IMR-90 (cell line): ENCODE measurements at regions not wholly inside any gene's neighbourhood (a gene's known extent, or its start where the extent isn't known, plus 50 kb on each side); places are given as distances from the start of the nearest gene placed in this dataset.

Experiments
- ATAC-seq: fragments of 200-7000 bp; cut with Tn5 transposase; 2 replicates; pipeline ENCODE4 v1.9.1; 2020; ENCODE audit warnings: low read depth, mild to moderate bottlenecking, moderate library complexity
- BruUV-seq: library from RNA; stranded (reverse); fragments of 400-500 nt; replicated peaks from 2 replicates; lab custom pipeline; 2021; lab: Mats Ljungman, UMichigan
- CTCF ChIA-PET: fragments of 300-600 bp; formaldehyde crosslinking; extraction: SDS; loops from one replicate; lab custom pipeline; 2021; ENCODE audit warnings: antibody characterized with exemption; lab: Yijun Ruan, JAX
- POLR2A ChIA-PET: fragments of 300-600 bp; sonication (Branson Sonifier 250); formaldehyde crosslinking; loops from one replicate; lab custom pipeline; 2022; ENCODE audit warnings: antibody characterized with exemption; ENCODE audit not compliant: unreplicated experiment; lab: Charles Lee
- DNase-seq: peaks from one replicate; pipeline ENCODE4 v3.0.0; 2013
- H2AFZ ChIP-seq: replicated peaks from 2 replicates; pipeline ENCODE3; 2013; ENCODE audit warnings: low read length, mild to moderate bottlenecking; ENCODE audit not compliant: poor library complexity
- H2AK5ac ChIP-seq: 2 replicates; pipeline ENCODE4 v1.6.1; 2013; ENCODE audit warnings: low read depth, low read length, inconsistent platforms
- H2AK9ac ChIP-seq: replicated peaks from 2 replicates; pipeline ENCODE3; 2013; ENCODE audit warnings: mild to moderate bottlenecking, low read depth, low read length, moderate library complexity; ENCODE audit not compliant: poor library complexity
- H2BK120ac ChIP-seq: 2 replicates; pipeline ENCODE4 v1.6.1; 2013; ENCODE audit warnings: low read depth, low read length, inconsistent platforms
- H2BK15ac ChIP-seq: 3 replicates; pipeline ENCODE4 v1.6.1; 2013; ENCODE audit warnings: low read depth, low read length, inconsistent platforms
- H2BK20ac ChIP-seq: 2 replicates; pipeline ENCODE4 v1.6.1; 2013; ENCODE audit warnings: low read depth, mild to moderate bottlenecking, inconsistent platforms, low read length, moderate library complexity
- H2BK5ac ChIP-seq: 2 replicates; pipeline ENCODE4 v1.6.1; 2013; ENCODE audit warnings: mild to moderate bottlenecking, low read depth, low read length, inconsistent platforms; ENCODE audit not compliant: poor library complexity, severe bottlenecking
- H3K14ac ChIP-seq: replicated peaks from 2 replicates; pipeline ENCODE4 v1.6.1; 2013; ENCODE audit warnings: low read depth, low read length, inconsistent platforms
- H3K18ac ChIP-seq: 2 replicates; pipeline ENCODE4 v1.6.1; 2013; ENCODE audit warnings: low read depth, low read length, control low read depth
- H3K23ac ChIP-seq: 2 replicates; pipeline ENCODE4 v1.6.1; 2013; ENCODE audit warnings: low read depth, low read length, inconsistent platforms
- H3K27ac ChIP-seq: 2 replicates; pipeline ENCODE4 v1.5.1; 2013; ENCODE audit warnings: mild to moderate bottlenecking, control low read depth, low read length; ENCODE audit not compliant: insufficient read depth
- H3K27me3 ChIP-seq: 2 replicates; pipeline ENCODE4 v1.6.1; 2013; ENCODE audit warnings: low read length; ENCODE audit not compliant: control insufficient read depth, insufficient read depth
- H3K36me3 ChIP-seq: 2 replicates; pipeline ENCODE4 v1.6.1; 2013; ENCODE audit warnings: low read length, mixed read lengths; ENCODE audit not compliant: control insufficient read depth, insufficient read depth
- H3K4ac ChIP-seq: 2 replicates; pipeline ENCODE4 v1.6.1; 2013; ENCODE audit warnings: low read depth, low read length, inconsistent platforms
- H3K4me1 ChIP-seq: 2 replicates; pipeline ENCODE4 v1.6.1; 2013; ENCODE audit warnings: low read length, mixed read lengths; ENCODE audit not compliant: control insufficient read depth, insufficient read depth
- H3K4me2 ChIP-seq: 2 replicates; pipeline ENCODE4 v1.6.1; 2013; ENCODE audit warnings: low read depth, mild to moderate bottlenecking, control low read depth, low read length, moderate library complexity
- H3K4me3 ChIP-seq: 2 replicates; pipeline ENCODE4 v1.5.1; 2013; ENCODE audit warnings: low read depth, mild to moderate bottlenecking, control low read depth, low read length, moderate library complexity; ENCODE audit not compliant: insufficient read depth
- H3K56ac ChIP-seq: 2 replicates; pipeline ENCODE4 v1.6.1; 2013; ENCODE audit warnings: low read length, inconsistent platforms; ENCODE audit not compliant: insufficient read depth; ENCODE audit errors: extremely low read depth
- H3K79me1 ChIP-seq, 2 experiments: 2 replicates each; pipeline ENCODE4 v1.6.1; 2013; ENCODE audit warnings: low read length in 2 of 2, inconsistent platforms in 1 of 2, low read depth in 1 of 2
- H3K9ac ChIP-seq: 2 replicates; pipeline ENCODE4 v1.6.1; 2013; ENCODE audit warnings: low read depth, low read length, control low read depth
- H3K9me1 ChIP-seq: 2 replicates; pipeline ENCODE4 v1.6.1; 2013; ENCODE audit warnings: low read length, inconsistent platforms; ENCODE audit not compliant: insufficient read depth
- H3K9me3 ChIP-seq: 2 replicates; pipeline ENCODE4 v1.6.1; 2013; ENCODE audit warnings: low read length; ENCODE audit not compliant: control insufficient read depth, insufficient read depth
- H4K20me1 ChIP-seq: 2 replicates; pipeline ENCODE4 v1.6.1; 2013; ENCODE audit warnings: low read length, inconsistent platforms; ENCODE audit not compliant: insufficient read depth
- H4K5ac ChIP-seq: 2 replicates; pipeline ENCODE4 v1.6.1; 2013; ENCODE audit warnings: mild to moderate bottlenecking, low read depth, low read length, control low read depth
- H4K8ac ChIP-seq, 2 experiments: 2 replicates each; pipeline ENCODE4 v1.6.1; 2013; ENCODE audit warnings: low read depth in 2 of 2, low read length in 2 of 2, control low read depth in 1 of 2, inconsistent platforms in 1 of 2
- H4K91ac ChIP-seq: 2 replicates; pipeline ENCODE4 v1.6.1; 2013; ENCODE audit warnings: low read depth, low read length, inconsistent platforms; ENCODE audit not compliant: insufficient read depth
- BHLHE40 ChIP-seq: fragments of 150-350 bp; IDR thresholded peaks from 2 replicates; pipeline ENCODE4 v1.6.1; 2016; ENCODE audit warnings: mild to moderate bottlenecking, low read depth, low read length
- CEBPB ChIP-seq: IDR thresholded peaks from 2 replicates; pipeline ENCODE4 v1.6.1; 2012; ENCODE audit warnings: low read depth, low read length, improper control_type of control experiment
- CHD1 ChIP-seq: IDR thresholded peaks from 2 replicates; pipeline ENCODE4 v1.6.1; 2012; ENCODE audit warnings: low read depth, low read length, improper control_type of control experiment
- FOS ChIP-seq: fragments of 150-350 bp; IDR thresholded peaks from 2 replicates; pipeline ENCODE4 v1.6.1; 2016; ENCODE audit warnings: low read depth, low read length
- MAFK ChIP-seq: IDR thresholded peaks from 2 replicates; pipeline ENCODE4 v1.6.1; 2012; ENCODE audit warnings: low read depth, low read length, improper control_type of control experiment
- MAZ ChIP-seq: IDR thresholded peaks from 2 replicates; pipeline ENCODE4 v1.6.1; 2012; ENCODE audit warnings: low read depth, mild to moderate bottlenecking, low read length, improper control_type of control experiment, moderate library complexity, borderline replicate concordance
- MXI1 ChIP-seq: IDR thresholded peaks from 2 replicates; pipeline ENCODE4 v1.6.1; 2012; ENCODE audit warnings: low read depth, mild to moderate bottlenecking, low read length, moderate library complexity, borderline replicate concordance
- NFE2L2 ChIP-seq: fragments of 150-350 bp; IDR thresholded peaks from 2 replicates; pipeline ENCODE4 v1.6.1; 2016; ENCODE audit warnings: low read depth, mild to moderate bottlenecking, low read length
- POLR2A ChIP-seq: IDR thresholded peaks from 2 replicates; pipeline ENCODE4 v1.6.1; 2012; ENCODE audit warnings: mild to moderate bottlenecking, low read depth, low read length
- RAD21 ChIP-seq: IDR thresholded peaks from 2 replicates; pipeline ENCODE4 v1.6.1; 2012; ENCODE audit warnings: low read length, improper control_type of control experiment
- RCOR1 ChIP-seq: IDR thresholded peaks from 2 replicates; pipeline ENCODE4 v1.6.1; 2012; ENCODE audit warnings: mild to moderate bottlenecking, low read length, improper control_type of control experiment; ENCODE audit not compliant: insufficient replicate concordance
- RFX5 ChIP-seq: IDR thresholded peaks from 2 replicates; pipeline ENCODE4 v1.8.0; 2012; ENCODE audit warnings: low read depth, mild to moderate bottlenecking, low read length, moderate library complexity
- SMC3 ChIP-seq: fragments of 150-350 bp; IDR thresholded peaks from 2 replicates; pipeline ENCODE4 v1.6.1; 2016; ENCODE audit warnings: low read depth, mild to moderate bottlenecking, antibody characterized with exemption, low read length, moderate library complexity
- WGBS, 2 experiments: methylation state at CpG; one replicate each; pipeline versions ENCODE4 v1.1.5 to v1.1.7; 2013; ENCODE audit warnings: missing lambda C conversion rate in 2 of 2; ENCODE audit not compliant: insufficient read length in 1 of 2; ENCODE audit errors: extremely low coverage in 2 of 2; 5-methylcytosine and 5-hydroxymethylcytosine counted together
- dilution Hi-C: fragments of 300-500 bp; cut with HindIII; formaldehyde crosslinking; loops from one replicate; pipeline ENCODE4 v1.14.3; 2018; ENCODE audit warnings: low sequenced_read_pairs; ENCODE audit not compliant: unreplicated experiment
- in situ Hi-C: fragments of 300-500 bp; cut with MboI; formaldehyde crosslinking; loops from 3 replicates; pipeline ENCODE4 v1.14.3; 2019; ENCODE audit warnings: low sequenced_read_pairs, inconsistent platforms, mixed read lengths
- intact Hi-C: fragments of 100-400 bp; cut with micrococcal nuclease; formaldehyde crosslinking; loops from 2 replicates; pipeline ENCODE4 v1.10.0; 2022
- TF ChIP-seq, protein P1 (sequence below): fragments of 150-350 bp; IDR thresholded peaks from 2 replicates; pipeline ENCODE4 v1.6.1; 2016; ENCODE audit warnings: low read depth, mild to moderate bottlenecking, low read length, moderate library complexity, borderline replicate concordance
- TF ChIP-seq, protein P2 (sequence below): conservative IDR thresholded peaks from 2 replicates; pipeline ENCODE4 v1.5.1; 2012; ENCODE audit warnings: mild to moderate bottlenecking, low read depth, low read length, improper control_type of control experiment
- TF ChIP-seq, protein P3 (sequence below): fragments of 150-350 bp; IDR thresholded peaks from 2 replicates; pipeline ENCODE4 v1.6.1; 2017; ENCODE audit warnings: mild to moderate bottlenecking, antibody characterized with exemption, low read length, low read depth

DNA sequence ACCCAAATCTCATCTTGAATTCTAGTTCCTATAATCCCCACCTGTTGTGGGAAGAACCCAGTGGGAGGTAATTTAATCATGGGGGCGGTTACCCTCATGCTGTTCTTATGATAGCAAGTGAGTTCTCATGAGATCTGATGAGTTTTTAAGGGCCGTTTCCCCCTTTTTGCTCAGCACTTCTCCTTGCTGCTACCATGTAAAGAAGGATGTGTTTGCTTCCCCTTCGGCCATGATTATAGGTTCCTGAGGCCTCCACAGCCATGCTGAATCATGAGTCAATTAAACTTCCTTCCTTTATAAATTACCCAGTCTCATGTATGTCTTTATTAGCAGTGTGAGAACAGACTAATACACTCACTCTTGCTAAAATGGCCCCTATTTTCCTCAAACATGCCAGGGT, 374.7 kb downstream of the TUSC7 start:
- Histone ChIP-seq H2BK20ac (no peak overlapping the region), H3K14ac (no peak overlapping the region), H3K9me3 (no peaks in the 10 kb centered on the region), H2BK5ac (no peak overlapping the region), H3K4me2 (no peak overlapping the region), H3K4ac (no peak overlapping the region), H2AFZ (no peak overlapping the region), H2AK5ac (no peak overlapping the region), H3K36me3 (no peaks in the 10 kb centered on the region), H3K23ac (no peak overlapping the region), H4K5ac (no peak overlapping the region), H3K79me1 (no peaks in the 10 kb centered on the region), H4K8ac (no peak overlapping the region), H4K20me1 (no peaks in the 10 kb centered on the region), H3K56ac (no peak overlapping the region), H2BK120ac (no peak overlapping the region), H2AK9ac (no peak overlapping the region), H3K4me1 (no peaks in the 10 kb centered on the region), H3K9ac (no peak overlapping the region), H3K27me3 (no peaks in the 10 kb centered on the region), H3K4me3 (no peak overlapping the region), H2BK15ac (no peak overlapping the region), H4K91ac (no peak overlapping the region), H3K9me1 (no peaks in the 10 kb centered on the region), H3K27ac (no peak overlapping the region), H3K18ac (no peak overlapping the region)
- CTCF ChIA-PET, result no interaction called here
- BruUV-seq, result no TSS peak
- in situ Hi-C loops (no loop called here), intact Hi-C loops (no loop called here), dilution Hi-C loops (no loop called here)
- POLR2A ChIA-PET, result no interaction called here
- TF ChIP-seq RAD21 (no peak), MXI1 (no peak), CEBPB (no peak), BHLHE40 (no peak), RCOR1 (no peak), MAFK (no peak), POLR2A (no peak), SMC3 (no peak), MAZ (no peak), NFE2L2 (no peak), FOS (no peak), CHD1 (no peak), RFX5 (no peak)
- TF ChIP-seq, protein P1, sequence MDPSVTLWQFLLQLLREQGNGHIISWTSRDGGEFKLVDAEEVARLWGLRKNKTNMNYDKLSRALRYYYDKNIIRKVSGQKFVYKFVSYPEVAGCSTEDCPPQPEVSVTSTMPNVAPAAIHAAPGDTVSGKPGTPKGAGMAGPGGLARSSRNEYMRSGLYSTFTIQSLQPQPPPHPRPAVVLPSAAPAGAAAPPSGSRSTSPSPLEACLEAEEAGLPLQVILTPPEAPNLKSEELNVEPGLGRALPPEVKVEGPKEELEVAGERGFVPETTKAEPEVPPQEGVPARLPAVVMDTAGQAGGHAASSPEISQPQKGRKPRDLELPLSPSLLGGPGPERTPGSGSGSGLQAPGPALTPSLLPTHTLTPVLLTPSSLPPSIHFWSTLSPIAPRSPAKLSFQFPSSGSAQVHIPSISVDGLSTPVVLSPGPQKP, result no peak
- TF ChIP-seq, protein P2, sequence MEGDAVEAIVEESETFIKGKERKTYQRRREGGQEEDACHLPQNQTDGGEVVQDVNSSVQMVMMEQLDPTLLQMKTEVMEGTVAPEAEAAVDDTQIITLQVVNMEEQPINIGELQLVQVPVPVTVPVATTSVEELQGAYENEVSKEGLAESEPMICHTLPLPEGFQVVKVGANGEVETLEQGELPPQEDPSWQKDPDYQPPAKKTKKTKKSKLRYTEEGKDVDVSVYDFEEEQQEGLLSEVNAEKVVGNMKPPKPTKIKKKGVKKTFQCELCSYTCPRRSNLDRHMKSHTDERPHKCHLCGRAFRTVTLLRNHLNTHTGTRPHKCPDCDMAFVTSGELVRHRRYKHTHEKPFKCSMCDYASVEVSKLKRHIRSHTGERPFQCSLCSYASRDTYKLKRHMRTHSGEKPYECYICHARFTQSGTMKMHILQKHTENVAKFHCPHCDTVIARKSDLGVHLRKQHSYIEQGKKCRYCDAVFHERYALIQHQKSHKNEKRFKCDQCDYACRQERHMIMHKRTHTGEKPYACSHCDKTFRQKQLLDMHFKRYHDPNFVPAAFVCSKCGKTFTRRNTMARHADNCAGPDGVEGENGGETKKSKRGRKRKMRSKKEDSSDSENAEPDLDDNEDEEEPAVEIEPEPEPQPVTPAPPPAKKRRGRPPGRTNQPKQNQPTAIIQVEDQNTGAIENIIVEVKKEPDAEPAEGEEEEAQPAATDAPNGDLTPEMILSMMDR, result no peak
- TF ChIP-seq, protein P3, sequence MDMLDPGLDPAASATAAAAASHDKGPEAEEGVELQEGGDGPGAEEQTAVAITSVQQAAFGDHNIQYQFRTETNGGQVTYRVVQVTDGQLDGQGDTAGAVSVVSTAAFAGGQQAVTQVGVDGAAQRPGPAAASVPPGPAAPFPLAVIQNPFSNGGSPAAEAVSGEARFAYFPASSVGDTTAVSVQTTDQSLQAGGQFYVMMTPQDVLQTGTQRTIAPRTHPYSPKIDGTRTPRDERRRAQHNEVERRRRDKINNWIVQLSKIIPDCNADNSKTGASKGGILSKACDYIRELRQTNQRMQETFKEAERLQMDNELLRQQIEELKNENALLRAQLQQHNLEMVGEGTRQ, result no peak
- WGBS, 2 experiments, result no CpG with 5 or more reads among the region's 3 CpGs
- ATAC-seq (no peak), DNase-seq (no peak)
